H1 (cell line): ENCODE measurements at regions not wholly inside any gene's neighbourhood (a gene's known extent, or its start where the extent isn't known, plus 50 kb on each side); places are given as distances from the start of the nearest gene placed in this dataset.
A peak's percentile ranks its signal among the peaks of the same experiment; 100 is the strongest.

Experiments
- CTCF ChIA-PET: fragments of 300-600 bp; sonication (Branson Sonifier 250); formaldehyde crosslinking; loops from one replicate; lab custom pipeline; 2021; ENCODE audit not compliant: partially characterized antibody; lab: Charles Lee
- POLR2A ChIA-PET: fragments of 300-600 bp; sonication (Branson Sonifier 250); formaldehyde crosslinking; loops from one replicate; lab custom pipeline; 2021; ENCODE audit warnings: inconsistent platforms; ENCODE audit not compliant: partially characterized antibody; lab: Charles Lee
- DNase-seq, 2 experiments: peaks; one replicate each; pipeline versions ENCODE4 v3.0.0 to v3.0.0-alpha.2; 2010 to 2022; ENCODE audit warnings: low spot score in 2 of 2, low read depth in 1 of 2, mixed read lengths in 1 of 2
- FAIRE-seq: peaks from 2 replicates; lab custom pipeline; 2011; peaks lifted over from hg19 to GRCh38; lab: Jason Lieb, UNC
- H2AFZ ChIP-seq: 2 replicates; pipeline ENCODE4 v1.8.1; 2012; ENCODE audit warnings: low read length, inconsistent platforms
- H2AK5ac ChIP-seq: 2 replicates; pipeline ENCODE4 v1.6.1; 2013; ENCODE audit warnings: low read depth, low read length
- H2BK120ac ChIP-seq: replicated peaks from 2 replicates; pipeline ENCODE3; 2013; ENCODE audit warnings: low read depth, low read length, inconsistent platforms
- H2BK12ac ChIP-seq: 2 replicates; pipeline ENCODE4 v1.6.1; 2013; ENCODE audit warnings: low read depth, low read length
- H2BK15ac ChIP-seq: 2 replicates; pipeline ENCODE4 v1.6.1; 2013; ENCODE audit warnings: low read length
- H2BK20ac ChIP-seq: 2 replicates; pipeline ENCODE4 v1.6.1; 2013; ENCODE audit warnings: low read length
- H2BK5ac ChIP-seq: 2 replicates; pipeline ENCODE4 v1.6.1; 2013; ENCODE audit warnings: low read depth, low read length
- H3K14ac ChIP-seq: 2 replicates; pipeline ENCODE4 v1.6.1; 2013; ENCODE audit warnings: inconsistent platforms; ENCODE audit not compliant: insufficient read length
- H3K18ac ChIP-seq: 2 replicates; pipeline ENCODE4 v1.6.1; 2013; ENCODE audit warnings: low read length; ENCODE audit errors: extremely low read depth
- H3K23ac ChIP-seq: 2 replicates; pipeline ENCODE4 v1.6.1; 2013; ENCODE audit warnings: inconsistent platforms; ENCODE audit not compliant: insufficient read length
- H3K23me2 ChIP-seq: 2 replicates; pipeline ENCODE4 v1.6.1; 2013; ENCODE audit warnings: low read depth, low read length
- H3K27ac ChIP-seq: 2 replicates; pipeline ENCODE4 v1.6.1; 2011; ENCODE audit warnings: low read depth, low read length, inconsistent platforms
- H3K27me3 ChIP-seq, 4 experiments: replicated peaks in 1 of 4; 1 replicate in 1 of 4; 2 replicates in 3 of 4; pipeline versions ENCODE4 v1.6.1 to v1.8.1; 2011 to 2013; ENCODE audit warnings: low read length in 3 of 4, mild to moderate bottlenecking in 3 of 4, inconsistent platforms in 2 of 4, mixed read lengths in 2 of 4, moderate library complexity in 1 of 4; ENCODE audit not compliant: control insufficient read depth in 3 of 4, insufficient read depth in 3 of 4; ENCODE audit errors: extremely low read depth in 1 of 4
- H3K36me3 ChIP-seq, 4 experiments: 2 replicates each; pipeline versions ENCODE4 v1.6.1 to v1.8.1; 2011 to 2013; ENCODE audit warnings: mild to moderate bottlenecking in 4 of 4, low read length in 3 of 4, moderate library complexity in 2 of 4, control low read depth in 1 of 4, inconsistent platforms in 1 of 4; ENCODE audit not compliant: insufficient read depth in 4 of 4, control insufficient read depth in 2 of 4
- H3K4ac ChIP-seq: replicated peaks from 2 replicates; pipeline ENCODE3; 2013; ENCODE audit warnings: low read length, low read depth, mixed read lengths, inconsistent platforms; ENCODE audit not compliant: insufficient read length
- H3K4me1 ChIP-seq, 4 experiments: replicated peaks in 1 of 4; 1 replicate in 1 of 4; 2 replicates in 3 of 4; pipeline versions ENCODE4 v1.6.1 to v1.8.1; 2011 to 2013; ENCODE audit warnings: low read length in 3 of 4, inconsistent platforms in 2 of 4, mixed read lengths in 1 of 4; ENCODE audit not compliant: insufficient read depth in 4 of 4, control insufficient read depth in 3 of 4
- H3K4me2 ChIP-seq, 2 experiments: 2 replicates each; pipeline versions ENCODE4 v1.6.1 to v1.8.1; 2011 to 2013; ENCODE audit warnings: low read depth in 2 of 2, low read length in 2 of 2, control low read depth in 1 of 2, inconsistent platforms in 1 of 2, mild to moderate bottlenecking in 1 of 2; ENCODE audit not compliant: insufficient read depth in 1 of 2
- H3K4me3 ChIP-seq, 4 experiments: fragments of 200-600, 300-600 bp in 1 of 4; sonication (generic), shearing (Covaris generic), sonication (Bioruptor Twin) in 1 of 4; 2 replicates each; pipeline versions ENCODE4 v1.5.1 to v1.8.1; 2011 to 2016; ENCODE audit warnings: low read length in 4 of 4, low read depth in 3 of 4, control low read depth in 2 of 4, inconsistent platforms in 2 of 4, mild to moderate bottlenecking in 2 of 4, mixed read lengths in 1 of 4, moderate library complexity in 1 of 4; ENCODE audit not compliant: insufficient read depth in 2 of 4; ENCODE audit errors: extremely low read depth in 1 of 4
- H3K56ac ChIP-seq: replicated peaks from 2 replicates; pipeline ENCODE3; 2013; ENCODE audit warnings: low read depth, mild to moderate bottlenecking, mixed read lengths, low read length, inconsistent platforms; ENCODE audit not compliant: insufficient read length
- H3K79me1 ChIP-seq: 2 replicates; pipeline ENCODE4 v1.6.1; 2013; ENCODE audit warnings: low read depth, low read length, control low read depth
- H3K79me2 ChIP-seq, 2 experiments: 2 replicates each; pipeline versions ENCODE4 v1.6.1 to v1.8.1; 2012 to 2013; ENCODE audit warnings: low read length in 2 of 2, mild to moderate bottlenecking in 2 of 2, inconsistent platforms in 1 of 2; ENCODE audit not compliant: insufficient read depth in 2 of 2, control insufficient read depth in 1 of 2
- H3K9ac ChIP-seq, 4 experiments: replicated peaks in 1 of 4; 1 replicate in 1 of 4; 2 replicates in 3 of 4; pipeline versions ENCODE4 v1.6.1 to v1.8.1; 2011 to 2013; ENCODE audit warnings: low read depth in 3 of 4, low read length in 3 of 4, control low read depth in 2 of 4, mild to moderate bottlenecking in 2 of 4, moderate library complexity in 2 of 4, inconsistent platforms in 1 of 4; ENCODE audit errors: extremely low read depth in 1 of 4
- H3K9me3 ChIP-seq, 2 experiments: 2 replicates each; pipeline versions ENCODE4 v1.6.1 to v1.8.1; 2012 to 2013; ENCODE audit warnings: mild to moderate bottlenecking in 2 of 2, moderate library complexity in 2 of 2, control low read depth in 1 of 2, inconsistent platforms in 1 of 2, low read depth in 1 of 2, low read length in 1 of 2, mixed read lengths in 1 of 2; ENCODE audit not compliant: insufficient read depth in 2 of 2
- H4K20me1 ChIP-seq, 2 experiments: replicated peaks in 1 of 2; 2 replicates each; pipeline versions ENCODE3 to v1.8.1; 2011 to 2013; ENCODE audit warnings: inconsistent platforms in 2 of 2, low read length in 2 of 2, mild to moderate bottlenecking in 1 of 2; ENCODE audit not compliant: insufficient read depth in 2 of 2, control insufficient read depth in 1 of 2
- H4K5ac ChIP-seq: 2 replicates; pipeline ENCODE4 v1.6.1; 2013; ENCODE audit warnings: low read length, low read depth, mixed read lengths, inconsistent platforms; ENCODE audit not compliant: insufficient read length
- H4K8ac ChIP-seq: 2 replicates; pipeline ENCODE4 v1.8.0; 2013; ENCODE audit warnings: mild to moderate bottlenecking, moderate library complexity, low read length, inconsistent platforms; ENCODE audit not compliant: insufficient read depth; ENCODE audit errors: extremely low read depth
- H4K91ac ChIP-seq: replicated peaks from 2 replicates; pipeline ENCODE3; 2013; ENCODE audit warnings: low read length, mixed read lengths, inconsistent platforms; ENCODE audit not compliant: insufficient read length
- CTBP2 ChIP-seq: IDR thresholded peaks from 2 replicates; pipeline ENCODE4 v1.7.0; 2011; ENCODE audit warnings: borderline replicate concordance, mild to moderate bottlenecking, moderate library complexity, mixed read lengths, low read length; ENCODE audit not compliant: insufficient read depth, insufficient read length
- EP300 ChIP-seq, 2 experiments: IDR thresholded peaks; 1 replicate in 1 of 2; 2 replicates in 1 of 2; pipeline ENCODE4 v1.6.1; 2011 to 2012; ENCODE audit warnings: low read depth in 2 of 2, low read length in 2 of 2, mild to moderate bottlenecking in 2 of 2, borderline replicate concordance in 1 of 2, inconsistent platforms in 1 of 2, moderate library complexity in 1 of 2
- EZH2 ChIP-seq: fragments of 200-600 bp; sonication (generic); IDR thresholded peaks from 2 replicates; pipeline ENCODE4 v1.7.1; 2012; ENCODE audit warnings: low read depth, mild to moderate bottlenecking, moderate library complexity, low read length, inconsistent platforms; ENCODE audit not compliant: severe bottlenecking
- KDM5A ChIP-seq: fragments of 200-600 bp; IDR thresholded peaks from 2 replicates; pipeline ENCODE4 v1.7.1; 2012; ENCODE audit warnings: mild to moderate bottlenecking, low read length, inconsistent platforms, mixed read lengths
- RFX5 ChIP-seq: IDR thresholded peaks from 2 replicates; pipeline ENCODE4 v1.6.1; 2011; ENCODE audit warnings: low read depth, low read length, improper control_type of control experiment, borderline replicate concordance
- SIN3A ChIP-seq, 2 experiments: IDR thresholded peaks in 1 of 2; conservative IDR thresholded peaks in 1 of 2; 2 replicates each; pipeline ENCODE4 v1.6.1; 2011 to 2012; ENCODE audit warnings: low read length in 2 of 2, improper control_type of control experiment in 1 of 2, low read depth in 1 of 2, mild to moderate bottlenecking in 1 of 2
- SIX5 ChIP-seq: IDR thresholded peaks from 2 replicates; pipeline ENCODE4 v1.6.1; 2011; ENCODE audit warnings: mild to moderate bottlenecking, low read depth, low read length
- TCF12 ChIP-seq: IDR thresholded peaks from 2 replicates; pipeline ENCODE4 v1.6.1; 2011; ENCODE audit warnings: low read depth, mild to moderate bottlenecking, low read length
- WGBS, 2 experiments: shearing (Covaris generic) in 1 of 2; methylation state at CpG; one replicate each; pipeline versions ENCODE4 v1.1.6 to v1.1.7; 2013 to 2015; ENCODE audit warnings: low lambda C conversion rate in 2 of 2, mixed read lengths in 2 of 2, inconsistent platforms in 1 of 2, low coverage in 1 of 2, missing lambda C conversion rate in 1 of 2; ENCODE audit not compliant: insufficient replicate concordance in 2 of 2, insufficient coverage in 1 of 2, insufficient read length in 1 of 2; ENCODE audit errors: extremely low coverage in 1 of 2, missing lambda C conversion rate in 1 of 2; 5-methylcytosine and 5-hydroxymethylcytosine counted together
- TF ChIP-seq, protein P1 (sequence below), 3 experiments: IDR thresholded peaks; 1 replicate in 2 of 3; 2 replicates in 1 of 3; pipeline versions ENCODE4 v1.5.1 to v1.6.1; 2011; ENCODE audit warnings: low read length in 3 of 3, mild to moderate bottlenecking in 3 of 3, inconsistent platforms in 2 of 3, low read depth in 1 of 3, moderate library complexity in 1 of 3; ENCODE audit not compliant: insufficient read depth in 1 of 3; ENCODE audit errors: control extremely low read depth in 1 of 3

DNA sequence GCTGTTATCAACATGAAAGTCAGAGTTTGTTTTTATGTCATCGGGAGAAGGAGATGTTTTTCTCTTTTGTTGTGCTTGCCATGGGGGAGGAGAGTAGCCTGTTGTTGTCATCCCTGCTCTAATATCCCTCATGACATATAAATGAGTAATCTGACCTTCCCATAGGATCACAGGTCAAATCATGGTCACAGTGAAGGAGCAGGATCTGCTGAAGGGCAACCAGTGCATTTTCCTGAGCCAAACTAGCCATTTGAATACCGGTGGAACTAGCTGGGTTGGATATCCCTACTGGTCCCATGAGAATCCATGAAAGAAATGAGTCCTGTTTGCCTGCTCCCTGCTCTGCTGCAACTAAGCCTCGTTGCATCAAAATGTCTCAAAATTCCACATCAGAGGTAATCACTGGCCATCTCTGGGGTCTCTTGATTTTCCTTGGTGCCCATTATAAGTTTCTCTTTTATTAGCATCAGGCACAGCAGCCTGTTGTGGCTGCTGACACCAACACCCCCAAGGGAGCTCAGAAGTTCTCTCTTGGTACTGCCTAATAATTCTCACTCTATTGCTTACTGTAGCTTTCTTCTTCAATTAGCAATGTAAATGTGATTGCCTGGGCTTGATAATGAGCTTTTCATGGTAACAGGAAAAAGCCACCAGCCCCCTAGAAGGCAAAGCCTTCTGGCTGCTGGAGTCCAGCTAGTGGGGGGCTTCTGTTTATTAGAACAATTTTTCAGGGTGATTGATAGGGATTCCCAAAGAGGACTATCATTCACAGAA, 211.4 kb upstream of the ERCC4 start:
- ChIA-PET POLR2A (no interaction called here), CTCF (interaction anchor here (0.8 to 1.2 kb wide), 4 partner anchors 10 to 166 kb away, joined by 3 to 5 read pairs (median 3); no protein-coding TSS in a partner anchor)
- no peak overlapping the region for H3K23ac ChIP-seq
- no peak overlapping the region for H2BK5ac ChIP-seq
- peak overlapping the region in 1 of 2 experiments; percentile 28; a peak in 2 of 4 replicates for H3K4me2 ChIP-seq
- H3K14ac ChIP-seq, result no peak overlapping the region
- H3K27me3 ChIP-seq, result no peaks in the 10 kb centered on the region
- 0 out of 2 replicates have a peak overlapping the region, but pooled peaks have one; percentile 89 for H2AFZ ChIP-seq
- no peaks in the 10 kb centered on the region for H4K20me1 ChIP-seq
- no peak overlapping the region for H2AK5ac ChIP-seq
- no peak for FAIRE-seq
- no peak overlapping the region for H3K4me3 ChIP-seq
- H2BK12ac ChIP-seq, result no peak overlapping the region
- no peak overlapping the region for H4K5ac ChIP-seq
- H3K36me3 ChIP-seq, result no peaks in the 10 kb centered on the region
- 78% methylated on average over 3 of the region's 3 CpGs; no CpG with 5 or more reads in 1 of the 2 experiments for WGBS, 2 experiments
- H2BK20ac ChIP-seq, result no peak overlapping the region
- H3K9ac ChIP-seq, result no peak overlapping the region
- no peak overlapping the region for H3K56ac ChIP-seq
- H3K79me1 ChIP-seq, result no peaks in the 10 kb centered on the region
- H2BK15ac ChIP-seq, result no peak overlapping the region
- no peak overlapping the region for H4K8ac ChIP-seq
- H3K18ac ChIP-seq, result no peak overlapping the region
- H3K9me3 ChIP-seq, result no peaks in the 10 kb centered on the region
- no peak for DNase-seq
- no peak overlapping the region for H2BK120ac ChIP-seq
- no peaks in the 10 kb centered on the region for H3K23me2 ChIP-seq
- H4K91ac ChIP-seq, result no peak overlapping the region
- peaks cover 2 to 14% (median 10%) of the 10 kb centered on the region in 4 experiments; a peak in 3 of 7 replicates for H3K4me1 ChIP-seq
- H3K27ac ChIP-seq, result no peak overlapping the region
- H3K4ac ChIP-seq, result peak overlapping the region; percentile 9
- H3K79me2 ChIP-seq, result no peaks in the 10 kb centered on the region
- TF ChIP-seq EZH2, result no peak
- no peak for TF ChIP-seq SIX5
- TF ChIP-seq, protein P1, sequence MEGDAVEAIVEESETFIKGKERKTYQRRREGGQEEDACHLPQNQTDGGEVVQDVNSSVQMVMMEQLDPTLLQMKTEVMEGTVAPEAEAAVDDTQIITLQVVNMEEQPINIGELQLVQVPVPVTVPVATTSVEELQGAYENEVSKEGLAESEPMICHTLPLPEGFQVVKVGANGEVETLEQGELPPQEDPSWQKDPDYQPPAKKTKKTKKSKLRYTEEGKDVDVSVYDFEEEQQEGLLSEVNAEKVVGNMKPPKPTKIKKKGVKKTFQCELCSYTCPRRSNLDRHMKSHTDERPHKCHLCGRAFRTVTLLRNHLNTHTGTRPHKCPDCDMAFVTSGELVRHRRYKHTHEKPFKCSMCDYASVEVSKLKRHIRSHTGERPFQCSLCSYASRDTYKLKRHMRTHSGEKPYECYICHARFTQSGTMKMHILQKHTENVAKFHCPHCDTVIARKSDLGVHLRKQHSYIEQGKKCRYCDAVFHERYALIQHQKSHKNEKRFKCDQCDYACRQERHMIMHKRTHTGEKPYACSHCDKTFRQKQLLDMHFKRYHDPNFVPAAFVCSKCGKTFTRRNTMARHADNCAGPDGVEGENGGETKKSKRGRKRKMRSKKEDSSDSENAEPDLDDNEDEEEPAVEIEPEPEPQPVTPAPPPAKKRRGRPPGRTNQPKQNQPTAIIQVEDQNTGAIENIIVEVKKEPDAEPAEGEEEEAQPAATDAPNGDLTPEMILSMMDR (IDR thresholded peaks at IDR 0.05; ENCODE audit: control extremely low read depth in 1 of 3, insufficient read depth in 1 of 3, low read depth in 1 of 3, low read length in 3 of 3), result no peak
- TF ChIP-seq SIN3A (conservative IDR thresholded peaks at IDR 0.05 in 1 of 2, IDR thresholded peaks at IDR 0.05 in 1 of 2; ENCODE audit: low read depth in 1 of 2, low read length in 2 of 2), result no peak
- TF ChIP-seq EP300 (IDR thresholded peaks at IDR 0.05; ENCODE audit: borderline replicate concordance in 1 of 2, low read depth in 2 of 2, low read length in 2 of 2), result no peak
- TF ChIP-seq TCF12, result no peak
- no peak for TF ChIP-seq CTBP2
- no peak for TF ChIP-seq KDM5A
- no peak for TF ChIP-seq RFX5
